ENCODE measurements at regions not wholly inside any gene's neighbourhood (a gene's known extent, or its start where the extent isn't known, plus 50 kb on each side); places are given as distances from the start of the nearest gene placed in this dataset.

GRCh38 chr1:197995408-197996258 is 78.5 kb downstream of the LHX9 start:
- TF ChIP-seq CTCF (IDR thresholded peaks at IDR 0.05) (no peak), POLR2AphosphoS5 (IDR thresholded peaks at IDR 0.05) (no peak)

Measured in breast epithelium (tissue), 3 donors.